Activated CD4-positive, alpha-beta T cell treated with anti-CD3 and anti-CD28 coated beads for 4 hours (primary cell): ENCODE measurements at regions not wholly inside any gene's neighbourhood (a gene's known extent, or its start where the extent isn't known, plus 50 kb on each side); places are given as distances from the start of the nearest gene placed in this dataset.

Experiments used
- DNase-seq, 2 donors: peaks; one replicate each; pipeline ENCODE4 v3.0.0-alpha.2; 2020

- DNase-seq: no peak
Observed at GRCh38 chr4:19987746-19988145, 264.0 kb upstream of the SLIT2 start.

GRCh38 chr4:19983072-19983471, 268.6 kb upstream of the SLIT2 start:
- no peak for DNase-seq

- DNase-seq: no peak
Observed at GRCh38 chr4:19982556-19982955, 269.1 kb upstream of the SLIT2 start.

- no peak for DNase-seq
Observed at GRCh38 chr4:19971829-19972228, 279.9 kb upstream of the SLIT2 start.

GRCh38 chr4:19969492-19969891, 282.2 kb upstream of the SLIT2 start:
- DNase-seq: no peak

- DNase-seq: no peak
Observed at GRCh38 chr4:19961091-19961490, 290.6 kb upstream of the SLIT2 start.

GRCh38 chr4:19958848-19959247, 292.9 kb upstream of the SLIT2 start:
- no peak for DNase-seq

- DNase-seq: no peak
Observed at GRCh38 chr4:19947349-19947748, 304.4 kb upstream of the SLIT2 start.

GRCh38 chr4:19945979-19946380, 305.7 kb upstream of the SLIT2 start:
- no peak for DNase-seq

- DNase-seq: no peak
Observed at GRCh38 chr4:19945501-19945900, 306.2 kb upstream of the SLIT2 start.

GRCh38 chr4:19944806-19945205, 306.9 kb upstream of the SLIT2 start:
- DNase-seq: no peak

- no peak for DNase-seq
Observed at GRCh38 chr4:19944251-19944650, 307.5 kb upstream of the SLIT2 start.

GRCh38 chr4:19941434-19941833, 310.3 kb upstream of the SLIT2 start:
- DNase-seq: no peak

- no peak for DNase-seq
Observed at GRCh38 chr4:19940861-19941260, 310.8 kb upstream of the SLIT2 start.

- no peak for DNase-seq
Observed at GRCh38 chr4:19936476-19936875, 315.2 kb upstream of the SLIT2 start.

- DNase-seq: no peak
Observed at GRCh38 chr4:19930742-19931141, 321.0 kb upstream of the SLIT2 start.

- DNase-seq: no peak
Observed at GRCh38 chr4:19927381-19927780, 324.3 kb upstream of the SLIT2 start.

GRCh38 chr4:19925516-19925915, 326.2 kb upstream of the SLIT2 start:
- no peak for DNase-seq

- DNase-seq: no peak
Observed at GRCh38 chr4:19924761-19925160, 326.9 kb upstream of the SLIT2 start.

- no peak for DNase-seq
Observed at GRCh38 chr4:19915276-19915675, 336.4 kb upstream of the SLIT2 start.

- no peak for DNase-seq
Observed at GRCh38 chr4:19913650-19914049, 338.1 kb upstream of the SLIT2 start.

- DNase-seq: no peak
Observed at GRCh38 chr4:19910861-19911525, 340.7 kb upstream of the SLIT2 start.

- DNase-seq: no peak
Observed at GRCh38 chr4:19905024-19905423, 346.7 kb upstream of the SLIT2 start.

GRCh38 chr4:19888587-19888986, 363.1 kb upstream of the SLIT2 start:
- DNase-seq: no peak

- no peak for DNase-seq
Observed at GRCh38 chr4:19883841-19884240, 367.9 kb upstream of the SLIT2 start.

- DNase-seq: no peak
Observed at GRCh38 chr4:19880206-19880605, 371.5 kb upstream of the SLIT2 start.
